Parathyroid adenoma (tissue), 2 donors: ENCODE measurements at regions not wholly inside any gene's neighbourhood (a gene's known extent, or its start where the extent isn't known, plus 50 kb on each side); places are given as distances from the start of the nearest gene placed in this dataset.

Source experiments
- H2AFZ ChIP-seq: fragments of 300-600 bp; sonication (generic); one replicate; pipeline ENCODE4 v1.7.0; 2017; ENCODE audit warnings: antibody characterized with exemption, mild to moderate bottlenecking
- H3K27ac ChIP-seq: fragments of 300-600 bp; sonication (generic); one replicate; pipeline ENCODE4 v1.7.0; 2017
- H3K27me3 ChIP-seq: fragments of 300-600 bp; sonication (generic); one replicate; pipeline ENCODE4 v1.7.0; 2017; ENCODE audit warnings: low read length; ENCODE audit not compliant: control insufficient read depth, insufficient read depth
- H3K36me3 ChIP-seq: fragments of 300-600 bp; sonication (generic); one replicate; pipeline ENCODE4 v1.7.0; 2017; ENCODE audit warnings: low read length; ENCODE audit not compliant: control insufficient read depth, insufficient read depth
- H3K4me1 ChIP-seq: fragments of 300-600 bp; sonication (generic); one replicate; pipeline ENCODE4 v1.7.0; 2017; ENCODE audit warnings: control low read depth
- H3K4me2 ChIP-seq: fragments of 300-600 bp; sonication (generic); one replicate; pipeline ENCODE4 v1.7.0; 2017; ENCODE audit warnings: low read length
- H3K4me3 ChIP-seq: fragments of 300-600 bp; sonication (generic); one replicate; pipeline ENCODE4 v1.7.0; 2017; ENCODE audit warnings: low read depth, low read length
- H3K79me2 ChIP-seq: fragments of 300-600 bp; sonication (generic); one replicate; pipeline ENCODE4 v1.7.0; 2017; ENCODE audit warnings: control low read depth
- H3K9ac ChIP-seq: fragments of 300-600 bp; sonication (generic); one replicate; pipeline ENCODE4 v1.7.0; 2017; ENCODE audit warnings: mild to moderate bottlenecking
- H3K9me3 ChIP-seq: fragments of 300-600 bp; sonication (generic); one replicate; pipeline ENCODE4 v1.7.0; 2017; ENCODE audit warnings: low read length; ENCODE audit not compliant: control insufficient read depth
- TF ChIP-seq, protein P1 (sequence below): fragments of 300-600 bp; sonication (generic); IDR thresholded peaks from one replicate; pipeline ENCODE4 v1.7.0; 2017; ENCODE audit warnings: antibody characterized with exemption, mild to moderate bottlenecking
- donor health status: primary hyperparathyroidism.

DNA sequence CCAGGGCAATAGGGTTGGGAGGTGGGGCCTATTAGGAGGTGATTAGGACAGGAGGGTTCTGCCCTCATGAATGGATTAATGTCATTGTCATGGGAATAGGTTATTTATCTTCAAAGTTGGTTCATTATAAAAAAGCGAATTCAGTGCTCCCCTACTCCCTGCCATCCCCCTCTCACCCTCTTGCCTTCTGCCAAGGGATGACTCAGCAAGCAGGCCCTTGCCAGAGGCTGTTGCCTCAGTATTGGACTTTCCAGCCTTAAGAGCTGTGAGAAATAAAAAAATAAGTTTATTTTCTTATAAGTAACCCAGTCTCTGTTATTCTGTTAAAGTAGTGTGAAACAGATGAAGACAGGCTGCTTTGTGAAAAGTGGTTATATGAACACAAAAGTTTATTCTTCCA lies 381.1 kb upstream of the ZFP64 start:
- no peaks in the 10 kb centered on the region for H3K4me1 ChIP-seq
- no peak overlapping the region for H3K4me2 ChIP-seq
- no peak overlapping the region for H3K9ac ChIP-seq
- no peaks in the 10 kb centered on the region for H3K9me3 ChIP-seq
- H3K27me3 ChIP-seq, result no peaks in the 10 kb centered on the region
- no peaks in the 10 kb centered on the region for H3K36me3 ChIP-seq
- no peak overlapping the region for H2AFZ ChIP-seq
- H3K27ac ChIP-seq, result no peak overlapping the region
- TF ChIP-seq, protein P1, sequence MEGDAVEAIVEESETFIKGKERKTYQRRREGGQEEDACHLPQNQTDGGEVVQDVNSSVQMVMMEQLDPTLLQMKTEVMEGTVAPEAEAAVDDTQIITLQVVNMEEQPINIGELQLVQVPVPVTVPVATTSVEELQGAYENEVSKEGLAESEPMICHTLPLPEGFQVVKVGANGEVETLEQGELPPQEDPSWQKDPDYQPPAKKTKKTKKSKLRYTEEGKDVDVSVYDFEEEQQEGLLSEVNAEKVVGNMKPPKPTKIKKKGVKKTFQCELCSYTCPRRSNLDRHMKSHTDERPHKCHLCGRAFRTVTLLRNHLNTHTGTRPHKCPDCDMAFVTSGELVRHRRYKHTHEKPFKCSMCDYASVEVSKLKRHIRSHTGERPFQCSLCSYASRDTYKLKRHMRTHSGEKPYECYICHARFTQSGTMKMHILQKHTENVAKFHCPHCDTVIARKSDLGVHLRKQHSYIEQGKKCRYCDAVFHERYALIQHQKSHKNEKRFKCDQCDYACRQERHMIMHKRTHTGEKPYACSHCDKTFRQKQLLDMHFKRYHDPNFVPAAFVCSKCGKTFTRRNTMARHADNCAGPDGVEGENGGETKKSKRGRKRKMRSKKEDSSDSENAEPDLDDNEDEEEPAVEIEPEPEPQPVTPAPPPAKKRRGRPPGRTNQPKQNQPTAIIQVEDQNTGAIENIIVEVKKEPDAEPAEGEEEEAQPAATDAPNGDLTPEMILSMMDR, result no peak
- no peaks in the 10 kb centered on the region for H3K79me2 ChIP-seq
- no peak overlapping the region for H3K4me3 ChIP-seq

DNA sequence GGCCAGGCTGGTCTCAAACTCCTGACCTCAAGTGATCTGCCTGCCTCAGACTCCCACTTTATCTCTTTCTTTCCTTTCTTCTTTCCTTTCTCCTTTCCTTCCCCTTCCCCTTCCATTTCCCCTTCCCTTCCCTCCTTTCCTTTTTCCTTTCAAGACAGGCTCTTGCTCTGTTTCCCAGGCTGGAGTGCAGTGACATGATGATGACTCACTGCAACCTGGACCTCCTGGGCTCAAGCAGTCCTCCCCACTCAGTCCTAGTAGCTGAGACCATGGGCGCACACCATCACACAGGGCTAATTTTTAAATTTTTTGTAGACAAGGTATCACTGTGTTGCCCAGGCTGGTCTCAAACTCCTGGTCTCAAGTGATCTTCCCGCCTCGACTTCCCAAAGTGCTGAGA lies 377.6 kb upstream of the ZFP64 start:
- TF ChIP-seq, protein P1, result no peak
- no peaks in the 10 kb centered on the region for H3K36me3 ChIP-seq

DNA sequence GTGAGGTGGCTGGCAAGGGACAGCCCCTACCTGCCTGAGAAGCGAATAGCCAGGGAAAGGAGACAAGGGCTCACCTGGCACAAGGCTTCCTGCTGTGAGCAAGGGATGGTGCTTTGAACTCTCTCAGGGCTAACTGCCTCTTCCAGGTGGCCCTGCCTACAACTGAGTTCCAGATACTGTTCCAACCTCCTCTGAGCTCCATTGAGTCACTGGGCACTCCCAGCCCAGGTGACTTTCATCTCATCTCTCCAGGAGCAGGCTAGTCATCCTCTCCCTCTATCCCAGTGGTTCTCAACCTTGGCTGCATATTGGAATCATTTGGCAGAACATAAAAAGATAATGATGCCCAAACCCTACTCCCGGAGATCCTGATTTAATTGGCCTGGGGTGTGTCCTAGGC lies 374.0 kb upstream of the ZFP64 start:
- H3K9me3 ChIP-seq, result no peaks in the 10 kb centered on the region
- H3K4me2 ChIP-seq, result no peak overlapping the region
- no peaks in the 10 kb centered on the region for H3K27me3 ChIP-seq
- no peaks in the 10 kb centered on the region for H3K4me1 ChIP-seq
- H3K36me3 ChIP-seq, result no peaks in the 10 kb centered on the region
- no peak overlapping the region for H2AFZ ChIP-seq
- no peak overlapping the region for H3K9ac ChIP-seq
- H3K79me2 ChIP-seq, result no peaks in the 10 kb centered on the region
- no peak overlapping the region for H3K27ac ChIP-seq
- TF ChIP-seq, protein P1, result no peak
- H3K4me3 ChIP-seq, result no peak overlapping the region

More for the DNA sequence above, 377.6 kb upstream of the ZFP64 start:
- Histone ChIP-seq H3K4me1 (no peaks in the 10 kb centered on the region), H3K9me3 (no peaks in the 10 kb centered on the region), H3K27ac (no peak overlapping the region), H3K4me2 (no peak overlapping the region), H3K9ac (no peak overlapping the region), H3K27me3 (no peaks in the 10 kb centered on the region), H3K4me3 (no peak overlapping the region), H2AFZ (no peak overlapping the region), H3K79me2 (no peaks in the 10 kb centered on the region)

DNA sequence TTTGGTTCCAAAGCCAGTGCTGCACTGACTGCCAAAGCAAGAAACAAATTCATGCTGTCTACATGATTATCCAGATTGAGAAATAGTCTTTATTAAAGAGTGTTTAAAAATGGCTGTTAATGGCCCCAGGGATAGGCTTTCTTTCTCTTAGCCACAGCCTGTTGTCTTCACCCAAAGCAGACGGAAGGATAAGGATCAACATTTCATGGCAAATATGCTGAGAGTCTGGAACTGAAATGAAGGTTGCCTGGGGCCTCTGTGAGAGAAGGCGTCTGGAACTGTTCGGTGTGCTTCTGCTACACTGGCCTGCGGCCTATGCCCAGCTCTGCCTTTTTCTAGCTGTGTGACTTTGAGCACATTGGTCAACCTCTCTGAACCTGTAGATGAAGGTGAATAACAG lies 373.0 kb upstream of the ZFP64 start:
- TF ChIP-seq, protein P1, result no peak
- Histone ChIP-seq H3K4me3 (no peak overlapping the region), H3K4me2 (no peak overlapping the region)

DNA sequence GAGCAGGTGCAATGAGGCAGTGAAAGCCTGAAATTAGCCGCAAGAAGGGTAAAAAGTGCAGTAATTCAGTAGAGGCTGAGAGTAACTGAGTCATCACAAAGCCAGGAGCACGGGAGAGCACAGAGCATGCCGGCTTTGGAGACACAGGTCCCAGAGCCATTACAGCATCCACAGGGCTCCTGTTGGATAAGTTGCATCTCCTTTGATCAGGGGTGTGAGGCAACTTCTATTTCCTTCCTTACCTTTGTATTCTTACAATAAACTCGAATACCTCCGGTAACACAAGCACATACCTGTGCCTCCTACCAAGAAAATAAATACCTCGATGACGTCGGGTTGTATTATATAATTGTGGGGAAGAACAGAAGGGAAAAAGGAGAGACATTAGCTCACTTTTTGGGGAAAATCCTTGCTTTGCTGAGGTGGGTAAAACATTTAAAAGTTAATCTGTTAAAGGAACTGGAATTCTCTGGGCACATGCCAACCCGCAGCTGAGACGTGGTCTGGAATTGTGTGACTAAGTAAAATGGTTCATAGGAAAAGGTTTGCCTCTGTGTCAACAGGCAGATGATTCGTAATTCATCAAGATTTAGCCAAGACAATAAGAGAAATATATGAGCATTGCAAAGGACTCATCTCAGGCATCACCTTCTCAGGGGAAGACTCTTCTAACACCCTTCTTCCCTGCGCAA lies 360.7 kb upstream of the ZFP64 start:
- H3K4me2 ChIP-seq, result no peak overlapping the region
- H3K4me3 ChIP-seq, result no peak overlapping the region
- TF ChIP-seq, protein P1, result no peak
- no peaks in the 10 kb centered on the region for H3K9me3 ChIP-seq
- no peak overlapping the region for H3K9ac ChIP-seq
- no peaks in the 10 kb centered on the region for H3K79me2 ChIP-seq
- H3K27me3 ChIP-seq, result no peaks in the 10 kb centered on the region
- H3K36me3 ChIP-seq, result no peaks in the 10 kb centered on the region
- no peak overlapping the region for H3K27ac ChIP-seq
- no peak overlapping the region for H2AFZ ChIP-seq
- no peaks in the 10 kb centered on the region for H3K4me1 ChIP-seq

More for the DNA sequence above, 373.0 kb upstream of the ZFP64 start:
- no peaks in the 10 kb centered on the region for H3K36me3 ChIP-seq
- no peak overlapping the region for H3K9ac ChIP-seq
- H3K27me3 ChIP-seq, result no peaks in the 10 kb centered on the region
- no peak overlapping the region for H3K27ac ChIP-seq
- H3K9me3 ChIP-seq, result no peaks in the 10 kb centered on the region
- no peaks in the 10 kb centered on the region for H3K79me2 ChIP-seq
- H3K4me1 ChIP-seq, result no peaks in the 10 kb centered on the region
- no peak overlapping the region for H2AFZ ChIP-seq
